Colonic mucosa (tissue), 4 donors: ENCODE measurements at regions not wholly inside any gene's neighbourhood (a gene's known extent, or its start where the extent isn't known, plus 50 kb on each side); places are given as distances from the start of the nearest gene placed in this dataset.

Source experiments
- DNase-seq: peaks from one replicate; pipeline ENCODE4 v3.0.0-alpha.2; 2020
- H3K27ac ChIP-seq: fragments of 200-600 bp; one replicate; pipeline ENCODE4 v1.8.0; 2021
- H3K27me3 ChIP-seq: fragments of 200-600 bp; one replicate; pipeline ENCODE4 v1.8.0; 2021
- H3K36me3 ChIP-seq: fragments of 200-600 bp; one replicate; pipeline ENCODE4 v1.8.0; 2021
- H3K4me1 ChIP-seq: fragments of 200-600 bp; one replicate; pipeline ENCODE4 v1.8.0; 2021; ENCODE audit warnings: mild to moderate bottlenecking
- H3K4me3 ChIP-seq: fragments of 200-600 bp; one replicate; pipeline ENCODE4 v1.8.0; 2021
- H3K9ac ChIP-seq, 2 donors: one replicate each; pipeline ENCODE4 v1.7.0; 2013; ENCODE audit warnings: control low read depth in 2 of 2, low read depth in 2 of 2, low read length in 2 of 2
- H3K9me3 ChIP-seq: fragments of 200-600 bp; one replicate; pipeline ENCODE4 v1.8.0; 2021
- CTCF ChIP-seq: fragments of 200-600 bp; IDR thresholded peaks from one replicate; pipeline ENCODE4 v1.8.0; 2022; ENCODE audit warnings: antibody characterized with exemption, mild to moderate bottlenecking
- intact Hi-C: fragments of 100-400 bp; cut with DNase I; formaldehyde crosslinking; loops from one replicate; pipeline ENCODE4 v1.14.1; 2022
- donor health status: healthy.
- donor health status: DM: no; HTN: no; CAD: no.
- donor health status: DM: no; HTN: no; CAD: no.

- no peak for DNase-seq
- Histone ChIP-seq H3K27ac (peak overlapping the region; percentile 1), H3K27me3 (no peaks in the 10 kb centered on the region), H3K4me3 (no peak overlapping the region), H3K36me3 (no peaks in the 10 kb centered on the region), H3K9ac (peak overlapping the region in 1 of 2 donors; percentile 4), H3K4me1 (peaks cover 31% of the 10 kb centered on the region), H3K9me3 (no peaks in the 10 kb centered on the region)
- TF ChIP-seq CTCF, result no peak
- intact Hi-C loops, result no loop called here
Observed at GRCh38 chr17:77437747-77438146, 297.0 kb downstream of the SEC14L1 start.

GRCh38 chr17:77438241-77439188 lies 297.7 kb downstream of the SEC14L1 start:
- no peak overlapping the region for H3K4me3 ChIP-seq
- H3K27me3 ChIP-seq, result no peaks in the 10 kb centered on the region
- peaks cover 31% of the 10 kb centered on the region for H3K4me1 ChIP-seq
- H3K9me3 ChIP-seq, result no peaks in the 10 kb centered on the region
- no peak for DNase-seq
- intact Hi-C loops, result no loop called here
- H3K36me3 ChIP-seq, result no peaks in the 10 kb centered on the region
- peak overlapping the region; percentile 63 for H3K27ac ChIP-seq
- no peak for TF ChIP-seq CTCF
- H3K9ac ChIP-seq, result peak overlapping the region in 1 of 2 donors; percentile 46

GRCh38 chr17:77439189-77440018 lies 298.6 kb downstream of the SEC14L1 start:
- Histone ChIP-seq H3K36me3 (no peaks in the 10 kb centered on the region), H3K27ac (peak overlapping the region; percentile 63), H3K9me3 (no peaks in the 10 kb centered on the region), H3K4me3 (no peak overlapping the region), H3K9ac (peak overlapping the region; percentile 12 to 46), H3K4me1 (peaks cover 31% of the 10 kb centered on the region), H3K27me3 (no peaks in the 10 kb centered on the region)
- no peak for TF ChIP-seq CTCF
- intact Hi-C loops, result loop anchor here (5.0 kb wide), 1 partner anchor 38 kb away; no protein-coding TSS in a partner anchor
- no peak for DNase-seq

- H3K27me3 ChIP-seq, result no peaks in the 10 kb centered on the region
- peak overlapping the region in 1 of 2 donors; percentile 3 for H3K9ac ChIP-seq
- intact Hi-C loops, result loop anchor here (5.0 kb wide), 1 partner anchor 37 kb away; no protein-coding TSS in a partner anchor
- no peak for DNase-seq
- peaks cover 36% of the 10 kb centered on the region for H3K4me1 ChIP-seq
- H3K27ac ChIP-seq, result peak overlapping the region; percentile 63
- no peak overlapping the region for H3K4me3 ChIP-seq
- no peak for TF ChIP-seq CTCF
- no peaks in the 10 kb centered on the region for H3K9me3 ChIP-seq
- H3K36me3 ChIP-seq, result no peaks in the 10 kb centered on the region
Observed at GRCh38 chr17:77440560-77440981, 299.8 kb downstream of the SEC14L1 start.
